B cell (primary cell): ENCODE measurements at regions not wholly inside any gene's neighbourhood (a gene's known extent, or its start where the extent isn't known, plus 50 kb on each side); places are given as distances from the start of the nearest gene placed in this dataset.
A peak's percentile ranks its signal among the peaks of the same experiment; 100 is the strongest.

Experiments used
- ATAC-seq: fragments of 200-7000 bp; cut with Tn5 transposase; one replicate; pipeline ENCODE4 v1.10.0; 2021; ENCODE audit warnings: low read depth, mild to moderate bottlenecking, moderate number of reproducible peaks, moderate library complexity
- CTCF ChIA-PET: fragments of 350-600 bp; sonication (Branson Sonifier 250); formaldehyde crosslinking; loops from one replicate; lab custom pipeline; 2021; ENCODE audit warnings: antibody characterized with exemption, inconsistent platforms; lab: Charles Lee
- POLR2A ChIA-PET: fragments of 350-600 bp; sonication (Branson Sonifier 250); formaldehyde crosslinking; loops from one replicate; lab custom pipeline; 2021; ENCODE audit warnings: antibody characterized with exemption; lab: Charles Lee
- DNase-seq: peaks from one replicate; pipeline ENCODE4 v3.0.0; 2013
- H2AFZ ChIP-seq: 2 replicates; pipeline ENCODE4 v1.6.1; 2012; ENCODE audit warnings: mild to moderate bottlenecking, low read depth, low read length; ENCODE audit not compliant: insufficient read depth, poor library complexity, severe bottlenecking
- H3K27ac ChIP-seq, 2 donors: 1 replicate in 1 of 2; 2 replicates in 1 of 2; pipeline ENCODE4 v1.5.1; 2012 to 2013; ENCODE audit warnings: low read length in 2 of 2, mild to moderate bottlenecking in 2 of 2, moderate library complexity in 1 of 2
- H3K27me3 ChIP-seq, 4 experiments: fragments of 200-600 bp in 1 of 4; sonication (generic) in 1 of 4; replicated peaks in 1 of 4; 1 replicate in 2 of 4; 2 replicates in 2 of 4; pipeline versions ENCODE4 v1.6.1 to v1.7.0; 2013 to 2016; ENCODE audit warnings: low read length in 3 of 4, mild to moderate bottlenecking in 2 of 4, mixed read lengths in 1 of 4, moderate library complexity in 1 of 4; ENCODE audit not compliant: insufficient read depth in 4 of 4, control insufficient read depth in 3 of 4; ENCODE audit errors: control extremely low read depth in 1 of 4
- H3K36me3 ChIP-seq, 2 experiments: replicated peaks in 1 of 2; 1 replicate in 1 of 2; 2 replicates in 1 of 2; pipeline versions ENCODE4 v1.6.1 to v1.7.1; 2013; ENCODE audit warnings: low read length in 1 of 2; ENCODE audit not compliant: insufficient read depth in 2 of 2, control insufficient read depth in 1 of 2; ENCODE audit errors: control extremely low read depth in 1 of 2, extremely low read depth in 1 of 2
- H3K4me1 ChIP-seq, 2 donors: fragments of 200-600 bp in 1 of 2; sonication (generic) in 1 of 2; 1 replicate in 1 of 2; 2 replicates in 1 of 2; pipeline versions ENCODE4 v1.5.1 to v1.6.1; 2013 to 2017; ENCODE audit warnings: low read length in 2 of 2; ENCODE audit not compliant: control insufficient read depth in 2 of 2, insufficient read depth in 2 of 2
- H3K4me2 ChIP-seq: replicated peaks from 2 replicates; pipeline ENCODE3; 2012; ENCODE audit warnings: mild to moderate bottlenecking, low read depth, low read length; ENCODE audit not compliant: poor library complexity, severe bottlenecking
- H3K4me3 ChIP-seq, 5 experiments: fragments of 200-600 bp in 1 of 5; sonication (generic) in 1 of 5; 1 replicate in 3 of 5; 2 replicates in 2 of 5; pipeline versions ENCODE4 v1.5.1 to v1.7.0; 2011 to 2016; ENCODE audit warnings: low read length in 4 of 5, mild to moderate bottlenecking in 4 of 5, low read depth in 2 of 5, control low read depth in 1 of 5, moderate library complexity in 1 of 5; ENCODE audit not compliant: insufficient read depth in 1 of 5; ENCODE audit errors: control extremely low read depth in 1 of 5, extremely low read depth in 1 of 5
- H3K79me2 ChIP-seq: fragments of 200-600 bp; sonication (generic); one replicate; pipeline ENCODE4 v1.6.0; 2016; ENCODE audit warnings: low read length; ENCODE audit not compliant: control insufficient read depth, insufficient read depth
- H3K9ac ChIP-seq: fragments of 200-600 bp; sonication (generic); 2 replicates; pipeline ENCODE4 v1.6.1; 2017; ENCODE audit warnings: mild to moderate bottlenecking, low read length, moderate library complexity
- H3K9me3 ChIP-seq, 3 donors: one replicate each; pipeline versions ENCODE4 v1.6.1 to v1.7.1; 2013; ENCODE audit warnings: low read length in 2 of 3; ENCODE audit not compliant: control insufficient read depth in 2 of 3, insufficient read depth in 1 of 3; ENCODE audit errors: control extremely low read depth in 1 of 3
- H4K20me1 ChIP-seq: 2 replicates; pipeline ENCODE4 v1.6.0; 2012; ENCODE audit warnings: mild to moderate bottlenecking, low read length; ENCODE audit not compliant: insufficient read depth, control insufficient read depth, poor library complexity, severe bottlenecking
- H3K27ac Mint-ChIP-seq: one replicate; pipeline ENCODE4 v1.8.0; 2021; ENCODE audit warnings: mixed read lengths
- H3K27me3 Mint-ChIP-seq: one replicate; pipeline ENCODE4 v1.8.0; 2021; ENCODE audit warnings: mixed read lengths
- H3K4me1 Mint-ChIP-seq: one replicate; pipeline ENCODE4 v1.8.0; 2021; ENCODE audit warnings: mixed read lengths
- H3K4me3 Mint-ChIP-seq: one replicate; pipeline ENCODE4 v1.8.0; 2021; ENCODE audit warnings: mixed read lengths
- H3K9me3 Mint-ChIP-seq: one replicate; pipeline ENCODE4 v1.8.0; 2022; ENCODE audit warnings: mixed read lengths; ENCODE audit not compliant: insufficient read depth
- CTCF ChIP-seq: fragments of 200-600 bp; IDR thresholded peaks from one replicate; pipeline ENCODE4 v1.8.0; 2022; ENCODE audit warnings: antibody characterized with exemption, mild to moderate bottlenecking
- EZH2 ChIP-seq: IDR thresholded peaks from 2 replicates; pipeline ENCODE4 v1.6.1; 2012; ENCODE audit warnings: borderline replicate concordance, low read depth, mild to moderate bottlenecking, moderate library complexity, low read length; ENCODE audit not compliant: insufficient read depth, poor library complexity, severe bottlenecking
- WGBS: methylation state at CpG from one replicate; pipeline ENCODE4 v1.1.5; 2013; ENCODE audit warnings: missing lambda C conversion rate; ENCODE audit not compliant: insufficient coverage; 5-methylcytosine and 5-hydroxymethylcytosine counted together
- intact Hi-C: fragments of 100-400 bp; cut with micrococcal nuclease; formaldehyde crosslinking; loops from one replicate; pipeline ENCODE4 v1.10.0; 2022

- Mint-ChIP-seq H3K27me3 (peaks cover 23% of the 10 kb centered on the region), H3K27ac (peak overlapping the region; percentile 54), H3K4me1 (peaks cover 37% of the 10 kb centered on the region), H3K9me3 (peaks cover 8% of the 10 kb centered on the region), H3K4me3 (peak overlapping the region; percentile 26)
- peak overlapping the region; percentile 17 for H2AFZ ChIP-seq
- ATAC-seq (peak; percentile 32), DNase-seq (peak; percentile 38)
- ChIA-PET CTCF (interaction anchor here (1.2 kb wide), 1 partner anchor 19 kb away, joined by 3 read pairs; no protein-coding TSS in a partner anchor), POLR2A (interaction anchor here (0.7 kb wide), 1 partner anchor 19 kb away, joined by 3 read pairs; no protein-coding TSS in a partner anchor)
- H3K4me3 ChIP-seq = no peak overlapping the region
- H3K27me3 ChIP-seq = peaks cover 0 to 4% (median 3%) of the 10 kb centered on the region in 4 experiments
- H3K4me1 ChIP-seq = peaks cover 23 to 30% of the 10 kb centered on the region in 2 donors
- H4K20me1 ChIP-seq = no peaks in the 10 kb centered on the region
- H3K9me3 ChIP-seq = peaks cover 2 to 9% (median 3%) of the 10 kb centered on the region in 3 donors
- H3K27ac ChIP-seq = no peak overlapping the region
- H3K4me2 ChIP-seq = peak overlapping the region; percentile 36
- TF ChIP-seq CTCF (no peak), EZH2 (no peak)
- H3K9ac ChIP-seq = no peak overlapping the region
- intact Hi-C loops = loop anchor here (5.0 kb wide), 1 partner anchor 53 kb away; no protein-coding TSS in a partner anchor
- no peaks in the 10 kb centered on the region for H3K79me2 ChIP-seq
- no peaks in the 10 kb centered on the region for H3K36me3 ChIP-seq
- 87% methylated on average over 3 of the region's 6 CpGs for WGBS
Observed at GRCh38 chr1:148315071-148315811, 163.2 kb upstream of the NBPF11 start.

GRCh38 chr1:148310807-148311206 lies 158.7 kb upstream of the NBPF11 start:
- H3K4me2 ChIP-seq = no peak overlapping the region
- H3K4me3 ChIP-seq = no peak overlapping the region
- H3K4me3 Mint-ChIP-seq = no peak overlapping the region
- peaks cover 0 to 34% (median 20%) of the 10 kb centered on the region in 4 experiments for H3K27me3 ChIP-seq
- H4K20me1 ChIP-seq = no peaks in the 10 kb centered on the region
- no peaks in the 10 kb centered on the region for H3K79me2 ChIP-seq
- H3K4me1 ChIP-seq = peaks cover 26 to 31% of the 10 kb centered on the region in 2 donors
- ATAC-seq (no peak), DNase-seq (no peak)
- H3K4me1 Mint-ChIP-seq = peaks cover 29% of the 10 kb centered on the region
- peaks cover 3 to 12% (median 9%) of the 10 kb centered on the region in 3 donors for H3K9me3 ChIP-seq
- H2AFZ ChIP-seq = no peak overlapping the region
- H3K36me3 ChIP-seq = no peaks in the 10 kb centered on the region
- POLR2A ChIA-PET = no interaction called here
- no peak overlapping the region for H3K27ac ChIP-seq
- no peak overlapping the region for H3K9ac ChIP-seq
- intact Hi-C loops = no loop called here
- H3K27ac Mint-ChIP-seq = no peak overlapping the region
- CTCF ChIA-PET = no interaction called here
- peaks cover 8% of the 10 kb centered on the region for H3K9me3 Mint-ChIP-seq
- TF ChIP-seq EZH2 (no peak), CTCF (no peak)
- H3K27me3 Mint-ChIP-seq = peaks cover 43% of the 10 kb centered on the region
